Testis (tissue), 2 donors: ENCODE measurements at regions not wholly inside any gene's neighbourhood (a gene's known extent, or its start where the extent isn't known, plus 50 kb on each side); places are given as distances from the start of the nearest gene placed in this dataset.

ENCODE experiments used
- CTCF ChIP-seq, 3 experiments: fragments of 450-650 bp in 2 of 3; fragments of 200-600 bp in 1 of 3; sonication (generic) in 1 of 3; IDR thresholded peaks; one replicate each; pipeline ENCODE4 v1.5.1; 2016 to 2019; ENCODE audit warnings: antibody characterized with exemption in 3 of 3, mild to moderate bottlenecking in 2 of 3, moderate library complexity in 1 of 3
- POLR2A ChIP-seq: fragments of 450-650 bp; IDR thresholded peaks from one replicate; pipeline ENCODE4 v1.6.1; 2017; ENCODE audit warnings: antibody characterized with exemption, mild to moderate bottlenecking, moderate library complexity

GRCh38 chr13:80577926-80578670 is 237.2 kb upstream of the SPRY2 start:
- TF ChIP-seq CTCF (IDR thresholded peaks at IDR 0.05) (no peak), POLR2A (no peak)
